ENCODE measurements at regions not wholly inside any gene's neighbourhood (a gene's known extent, or its start where the extent isn't known, plus 50 kb on each side); places are given as distances from the start of the nearest gene placed in this dataset.
A peak's percentile ranks its signal among the peaks of the same experiment; 100 is the strongest.

GRCh38 chr15:96756656-96757055 is 426.2 kb downstream of the NR2F2 start:
- DNase-seq = no peak

- no peak for DNase-seq
These were observed 432.1 kb downstream of the NR2F2 start for GRCh38 chr15:96762566-96762965.

- DNase-seq = no peak
These were observed 434.0 kb downstream of the NR2F2 start for GRCh38 chr15:96764501-96764900.

GRCh38 chr15:96764946-96765345 is 434.4 kb downstream of the NR2F2 start:
- DNase-seq = no peak

GRCh38 chr15:96766366-96766765 is 435.9 kb downstream of the NR2F2 start:
- no peak for DNase-seq

- peak; percentile 2 for DNase-seq
These were observed 437.4 kb downstream of the NR2F2 start for GRCh38 chr15:96767703-96768434.

- DNase-seq = no peak
These were observed 437.9 kb downstream of the NR2F2 start for GRCh38 chr15:96768435-96768789.

- DNase-seq = no peak
These were observed 440.5 kb downstream of the NR2F2 start for GRCh38 chr15:96771035-96771434.

- no peak for DNase-seq
These were observed 443.7 kb downstream of the NR2F2 start for GRCh38 chr15:96774216-96774615.

GRCh38 chr15:96783746-96784145 is 453.2 kb downstream of the NR2F2 start:
- no peak for DNase-seq

- no peak for DNase-seq
These were observed 459.5 kb downstream of the NR2F2 start for GRCh38 chr15:96790004-96790403.

- no peak for DNase-seq
These were observed 461.7 kb downstream of the NR2F2 start for GRCh38 chr15:96792216-96792615.

GRCh38 chr15:96796841-96797240 is 466.3 kb downstream of the NR2F2 start:
- no peak for DNase-seq

GRCh38 chr15:96801576-96802150 is 471.2 kb downstream of the NR2F2 start:
- no peak for DNase-seq

GRCh38 chr15:96802611-96803255 is 472.2 kb downstream of the NR2F2 start:
- no peak for DNase-seq

- no peak for DNase-seq
These were observed 474.3 kb downstream of the NR2F2 start for GRCh38 chr15:96804754-96805153.

GRCh38 chr15:96807361-96807760 is 476.9 kb downstream of the NR2F2 start:
- no peak for DNase-seq

GRCh38 chr15:96817900-96818299 is 487.4 kb downstream of the NR2F2 start:
- DNase-seq = no peak

- no peak for DNase-seq
These were observed 488.4 kb downstream of the NR2F2 start for GRCh38 chr15:96818861-96819260.

- DNase-seq = no peak
These were observed 497.5 kb downstream of the NR2F2 start for GRCh38 chr15:96827981-96828380.

GRCh38 chr15:96837241-96837970 is 506.9 kb downstream of the NR2F2 start:
- DNase-seq = no peak

GRCh38 chr15:96838081-96838480 is 507.6 kb downstream of the NR2F2 start:
- DNase-seq = no peak

- peak; percentile 2 for DNase-seq
These were observed 518.9 kb downstream of the NR2F2 start for GRCh38 chr15:96849271-96849900.

All from fibroblast of skin of right biceps (primary cell).